ENCODE measurements at regions not wholly inside any gene's neighbourhood (a gene's known extent, or its start where the extent isn't known, plus 50 kb on each side); places are given as distances from the start of the nearest gene placed in this dataset.

- no peak for TF ChIP-seq CTCF (conservative IDR thresholded peaks at IDR 0.05; ENCODE audit: low read depth in 2 of 2)
- no peak for TF ChIP-seq POLR2AphosphoS5 (IDR thresholded peaks at IDR 0.05; ENCODE audit: low read depth)
- TF ChIP-seq EZH2phosphoT487 (IDR thresholded peaks at IDR 0.05; ENCODE audit: unreplicated experiment): no peak
- no peak for TF ChIP-seq CREB1 (CRISPR knock-in tag; IDR thresholded peaks at IDR 0.05; ENCODE audit: low read depth)
- TF ChIP-seq EZH2 (IDR thresholded peaks at IDR 0.05; ENCODE audit: low read depth, unreplicated experiment): no peak
- TF ChIP-seq, protein P1, sequence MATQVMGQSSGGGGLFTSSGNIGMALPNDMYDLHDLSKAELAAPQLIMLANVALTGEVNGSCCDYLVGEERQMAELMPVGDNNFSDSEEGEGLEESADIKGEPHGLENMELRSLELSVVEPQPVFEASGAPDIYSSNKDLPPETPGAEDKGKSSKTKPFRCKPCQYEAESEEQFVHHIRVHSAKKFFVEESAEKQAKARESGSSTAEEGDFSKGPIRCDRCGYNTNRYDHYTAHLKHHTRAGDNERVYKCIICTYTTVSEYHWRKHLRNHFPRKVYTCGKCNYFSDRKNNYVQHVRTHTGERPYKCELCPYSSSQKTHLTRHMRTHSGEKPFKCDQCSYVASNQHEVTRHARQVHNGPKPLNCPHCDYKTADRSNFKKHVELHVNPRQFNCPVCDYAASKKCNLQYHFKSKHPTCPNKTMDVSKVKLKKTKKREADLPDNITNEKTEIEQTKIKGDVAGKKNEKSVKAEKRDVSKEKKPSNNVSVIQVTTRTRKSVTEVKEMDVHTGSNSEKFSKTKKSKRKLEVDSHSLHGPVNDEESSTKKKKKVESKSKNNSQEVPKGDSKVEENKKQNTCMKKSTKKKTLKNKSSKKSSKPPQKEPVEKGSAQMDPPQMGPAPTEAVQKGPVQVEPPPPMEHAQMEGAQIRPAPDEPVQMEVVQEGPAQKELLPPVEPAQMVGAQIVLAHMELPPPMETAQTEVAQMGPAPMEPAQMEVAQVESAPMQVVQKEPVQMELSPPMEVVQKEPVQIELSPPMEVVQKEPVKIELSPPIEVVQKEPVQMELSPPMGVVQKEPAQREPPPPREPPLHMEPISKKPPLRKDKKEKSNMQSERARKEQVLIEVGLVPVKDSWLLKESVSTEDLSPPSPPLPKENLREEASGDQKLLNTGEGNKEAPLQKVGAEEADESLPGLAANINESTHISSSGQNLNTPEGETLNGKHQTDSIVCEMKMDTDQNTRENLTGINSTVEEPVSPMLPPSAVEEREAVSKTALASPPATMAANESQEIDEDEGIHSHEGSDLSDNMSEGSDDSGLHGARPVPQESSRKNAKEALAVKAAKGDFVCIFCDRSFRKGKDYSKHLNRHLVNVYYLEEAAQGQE (IDR thresholded peaks at IDR 0.05; ENCODE audit: unreplicated experiment): no peak
- no peak for TF ChIP-seq JUNB (IDR thresholded peaks at IDR 0.05; ENCODE audit: unreplicated experiment)
- TF ChIP-seq ZNF114 (CRISPR knock-in tag; IDR thresholded peaks at IDR 0.05): no peak
- no peak for TF ChIP-seq NANOG (IDR thresholded peaks at IDR 0.05; ENCODE audit: borderline replicate concordance)
- no peak for TF ChIP-seq ZNF331 (CRISPR knock-in tag; IDR thresholded peaks at IDR 0.05; ENCODE audit: low read depth)
- TF ChIP-seq ZNF462 (CRISPR knock-in tag; IDR thresholded peaks at IDR 0.05): no peak
- TF ChIP-seq, protein P2, sequence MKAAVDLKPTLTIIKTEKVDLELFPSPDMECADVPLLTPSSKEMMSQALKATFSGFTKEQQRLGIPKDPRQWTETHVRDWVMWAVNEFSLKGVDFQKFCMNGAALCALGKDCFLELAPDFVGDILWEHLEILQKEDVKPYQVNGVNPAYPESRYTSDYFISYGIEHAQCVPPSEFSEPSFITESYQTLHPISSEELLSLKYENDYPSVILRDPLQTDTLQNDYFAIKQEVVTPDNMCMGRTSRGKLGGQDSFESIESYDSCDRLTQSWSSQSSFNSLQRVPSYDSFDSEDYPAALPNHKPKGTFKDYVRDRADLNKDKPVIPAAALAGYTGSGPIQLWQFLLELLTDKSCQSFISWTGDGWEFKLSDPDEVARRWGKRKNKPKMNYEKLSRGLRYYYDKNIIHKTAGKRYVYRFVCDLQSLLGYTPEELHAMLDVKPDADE (IDR thresholded peaks at IDR 0.05): no peak
- no peak for TF ChIP-seq STAT1 (IDR thresholded peaks at IDR 0.05; ENCODE audit: unreplicated experiment)
Measured at GRCh38 chr2:216557820-216558219, 59.2 kb downstream of the RPL37A start.
